ENCODE measurements at regions not wholly inside any gene's neighbourhood (a gene's known extent, or its start where the extent isn't known, plus 50 kb on each side); places are given as distances from the start of the nearest gene placed in this dataset.

DNA sequence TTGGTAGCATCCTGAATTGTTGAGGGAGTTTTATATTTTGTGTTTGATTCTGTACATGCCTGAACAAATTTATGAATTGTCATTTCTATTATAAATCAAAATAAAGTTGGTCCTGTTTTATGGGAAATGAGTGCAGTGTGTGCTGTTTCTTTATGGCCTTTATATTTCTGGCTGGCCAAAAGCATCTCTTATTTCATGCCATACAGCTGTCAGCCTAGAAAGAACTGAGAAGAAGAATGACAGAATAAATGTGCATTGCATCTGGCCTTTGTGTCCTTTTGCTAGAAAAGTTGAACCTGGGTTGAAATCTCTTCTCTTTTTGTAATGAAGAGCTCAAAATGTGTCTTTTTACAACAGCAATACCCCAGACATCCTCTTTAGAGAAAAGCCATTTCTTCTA lies 474.7 kb upstream of the LRATD1 start:
- no peak for DNase-seq (ENCODE audit: low read depth in 2 of 2)

DNA sequence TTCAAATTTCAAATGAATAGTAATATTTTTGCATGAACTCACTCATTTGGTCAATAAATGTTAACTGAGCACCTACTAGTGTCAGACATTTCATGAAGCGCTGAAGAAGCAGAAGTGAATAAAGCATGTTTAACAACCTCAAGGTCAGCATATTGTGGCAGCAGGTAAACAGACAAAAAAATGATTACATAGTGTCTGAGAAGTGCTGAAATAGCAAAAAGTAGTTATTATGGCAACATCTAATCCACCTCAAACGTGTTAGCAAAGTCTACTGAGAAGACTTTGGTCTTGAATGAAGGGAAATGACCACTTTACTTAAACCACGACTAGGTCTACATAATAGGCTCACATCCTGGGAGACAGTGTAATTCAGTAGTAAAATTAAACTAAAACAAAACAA lies 452.2 kb upstream of the LRATD1 start:
- no peak for DNase-seq (ENCODE audit: low read depth in 2 of 2)

- no peak for DNase-seq (ENCODE audit: low read depth in 2 of 2)
Observed at GRCh38 chr2:14182227-14182946, 450.1 kb upstream of the LRATD1 start.

DNA sequence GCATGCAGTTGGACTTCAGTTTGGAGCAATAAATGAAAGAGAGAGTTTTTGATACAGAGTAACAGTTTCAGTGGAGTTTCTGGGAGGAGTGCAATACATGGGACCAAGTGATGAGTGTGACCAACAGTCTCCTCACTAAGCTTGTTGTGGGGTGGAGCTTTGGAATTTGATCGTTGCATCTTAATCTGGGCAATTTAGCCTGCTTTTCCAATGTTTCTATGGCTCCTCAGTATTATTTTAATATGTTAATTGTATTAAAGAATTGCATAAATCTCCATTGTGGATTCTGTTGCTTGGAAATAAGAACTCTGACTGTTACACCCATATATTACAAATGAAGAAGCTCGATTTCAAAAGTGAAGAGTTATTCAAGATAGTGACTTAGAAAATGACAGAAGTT lies 446.6 kb upstream of the LRATD1 start:
- no peak for DNase-seq (ENCODE audit: low read depth in 2 of 2)

- DNase-seq (ENCODE audit: low read depth in 2 of 2) = no peak
Observed at GRCh38 chr2:14188446-14188845, 444.1 kb upstream of the LRATD1 start.

DNA sequence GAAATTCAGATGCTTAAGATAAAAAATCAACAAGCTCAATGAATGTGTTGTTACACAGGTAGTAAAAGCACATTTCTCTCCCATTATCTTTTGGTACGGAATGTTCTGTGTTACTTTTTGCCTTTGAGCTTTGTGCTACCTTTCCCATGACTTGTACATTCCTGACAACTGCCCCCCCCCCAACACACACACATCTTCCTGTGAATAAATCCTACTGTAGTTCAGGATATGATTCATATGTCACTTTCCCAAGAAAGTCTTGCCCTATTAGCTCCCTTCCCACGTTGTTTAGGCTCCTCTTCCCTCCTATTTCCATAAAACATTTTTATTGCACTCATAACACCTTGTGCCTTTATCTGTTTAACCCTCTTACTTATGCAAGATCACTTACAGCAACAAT lies 442.6 kb upstream of the LRATD1 start:
- no peak for DNase-seq (ENCODE audit: low read depth in 2 of 2)

- DNase-seq (ENCODE audit: low read depth in 2 of 2) = no peak
Observed at GRCh38 chr2:14194233-14194632, 438.3 kb upstream of the LRATD1 start.

DNA sequence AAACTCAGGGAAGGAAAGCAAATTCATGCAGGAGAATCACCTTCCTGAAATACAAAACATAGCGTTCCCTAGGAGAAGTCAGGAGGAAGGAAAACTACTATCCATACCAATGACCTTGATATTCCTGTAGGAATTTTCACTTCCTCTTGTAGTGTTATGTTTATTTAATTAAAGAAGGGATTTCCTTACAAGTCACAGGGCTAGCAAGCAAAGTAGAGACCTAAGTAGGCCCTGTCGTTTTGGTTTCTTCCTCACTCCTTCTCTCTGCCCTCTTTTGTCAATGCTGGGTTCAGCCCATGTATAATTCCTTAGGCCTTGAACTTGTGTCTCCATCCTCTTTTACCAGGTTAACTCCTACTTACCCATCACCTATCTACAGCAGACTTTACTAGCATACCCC lies 435.2 kb upstream of the LRATD1 start:
- DNase-seq (ENCODE audit: low read depth in 2 of 2) = no peak

- DNase-seq (ENCODE audit: low read depth in 2 of 2) = no peak
Observed at GRCh38 chr2:14199040-14199439, 433.5 kb upstream of the LRATD1 start.

DNA sequence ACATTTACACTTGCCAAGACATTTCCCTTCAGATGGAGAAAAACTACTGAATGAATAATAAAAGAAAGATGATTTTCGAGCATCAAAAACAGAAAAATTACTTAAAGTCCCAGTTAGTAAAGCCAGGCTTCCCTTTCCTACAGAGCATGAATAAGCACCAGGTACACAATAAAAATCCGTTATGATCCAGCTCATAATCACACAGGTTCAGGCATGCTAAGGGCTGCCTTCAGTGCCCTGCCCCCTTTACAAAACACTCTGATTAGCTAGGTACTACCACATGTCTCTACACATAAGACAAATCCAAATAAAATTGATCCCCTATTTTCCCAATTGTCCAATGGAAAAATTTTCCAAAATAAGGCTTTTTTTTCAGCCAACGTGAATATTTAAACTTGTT lies 413.2 kb upstream of the LRATD1 start:
- DNase-seq (ENCODE audit: low read depth in 2 of 2) = no peak

DNA sequence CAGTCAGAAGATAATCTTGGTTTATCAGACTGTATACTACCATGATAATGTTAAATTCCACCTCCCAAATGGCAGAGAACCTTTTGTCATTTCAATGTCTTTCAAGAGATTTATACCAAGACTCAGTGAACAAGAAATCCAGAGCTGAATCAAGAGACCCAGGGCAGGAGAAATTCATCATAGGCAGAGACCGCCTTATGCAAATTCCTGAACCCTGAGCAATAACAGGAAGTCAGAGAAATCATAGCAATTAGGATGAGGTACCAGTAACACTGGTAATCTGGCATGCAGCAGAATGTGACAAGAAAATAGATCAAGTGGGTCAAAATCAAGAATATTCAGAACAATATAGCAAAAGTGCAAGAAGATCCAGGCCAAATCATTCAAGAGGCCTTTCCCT lies 412.4 kb upstream of the LRATD1 start:
- no peak for DNase-seq (ENCODE audit: low read depth in 2 of 2)

DNA sequence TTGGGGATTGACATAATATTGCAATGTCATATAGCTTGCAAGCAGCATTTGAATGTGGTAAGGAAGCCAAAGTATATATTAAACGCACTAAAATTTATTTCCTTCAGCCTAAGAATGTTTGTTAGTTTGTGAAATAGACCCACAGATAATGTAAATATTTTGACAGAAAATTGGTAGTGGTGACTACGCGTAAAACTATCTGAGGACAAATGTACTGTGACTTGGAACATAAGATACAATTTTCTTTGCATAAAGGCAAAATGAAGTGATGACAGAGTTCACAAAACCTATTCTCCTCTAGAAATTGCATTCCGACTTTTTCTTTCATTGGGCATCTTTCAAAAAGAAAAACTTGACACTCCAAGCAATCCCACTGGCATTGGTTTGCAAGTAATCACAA lies 411.1 kb upstream of the LRATD1 start:
- DNase-seq (ENCODE audit: low read depth in 2 of 2) = no peak

- DNase-seq (ENCODE audit: low read depth in 2 of 2) = no peak
Observed at GRCh38 chr2:14223576-14223975, 408.9 kb upstream of the LRATD1 start.

DNA sequence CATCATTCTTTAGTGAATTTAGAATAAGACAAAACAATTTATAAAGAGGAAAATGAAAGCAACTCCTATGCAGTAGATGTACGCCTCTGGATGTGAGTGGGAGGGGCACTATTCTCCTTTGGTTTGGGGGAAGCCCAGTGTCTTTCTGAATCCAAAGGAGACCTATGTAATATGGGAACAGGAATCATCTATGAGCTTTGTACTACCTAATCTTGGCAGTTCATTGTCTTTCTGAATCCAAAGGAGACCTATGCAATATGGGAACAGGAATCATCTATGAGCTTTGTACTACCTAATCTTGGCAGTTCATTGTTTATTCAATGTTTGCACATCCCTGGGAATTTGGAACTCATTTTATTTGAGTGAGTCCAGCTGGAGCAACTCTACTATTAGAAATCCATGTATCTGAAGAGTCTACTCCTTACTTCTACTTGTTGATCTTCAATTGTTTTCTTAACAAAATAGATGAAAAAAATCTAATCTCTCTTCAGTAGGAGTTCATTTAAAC lies 401.1 kb upstream of the LRATD1 start:
- no peak for DNase-seq (ENCODE audit: low read depth in 2 of 2)

- DNase-seq (ENCODE audit: low read depth in 2 of 2) = no peak
Observed at GRCh38 chr2:14232217-14232616, 400.3 kb upstream of the LRATD1 start.

DNA sequence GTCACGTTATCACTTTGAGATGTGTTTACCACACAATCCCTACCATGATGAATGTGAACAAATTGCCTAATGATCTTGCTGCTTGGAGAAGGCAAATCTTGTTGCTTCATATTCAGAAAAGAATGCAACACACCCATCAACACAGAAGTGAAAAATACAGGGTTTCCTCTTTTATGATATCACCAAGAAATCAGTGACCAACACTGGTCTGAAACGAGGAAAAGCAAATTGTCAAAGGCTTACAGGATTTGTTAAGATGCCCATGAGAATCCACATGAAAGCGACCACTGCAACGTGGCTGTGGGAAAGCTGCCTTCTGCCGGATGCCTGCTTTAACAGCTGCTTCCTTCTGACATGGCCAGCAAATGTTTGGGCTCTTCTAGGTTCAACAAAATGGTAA lies 397.6 kb upstream of the LRATD1 start:
- DNase-seq (ENCODE audit: low read depth in 2 of 2) = no peak

GRCh38 chr2:14235667-14236066 lies 396.9 kb upstream of the LRATD1 start:
- no peak for DNase-seq (ENCODE audit: low read depth in 2 of 2)

GRCh38 chr2:14237902-14238301 lies 394.6 kb upstream of the LRATD1 start:
- DNase-seq (ENCODE audit: low read depth in 2 of 2) = no peak

- no peak for DNase-seq (ENCODE audit: low read depth in 2 of 2)
Observed at GRCh38 chr2:14239605-14240004, 392.9 kb upstream of the LRATD1 start.

DNA sequence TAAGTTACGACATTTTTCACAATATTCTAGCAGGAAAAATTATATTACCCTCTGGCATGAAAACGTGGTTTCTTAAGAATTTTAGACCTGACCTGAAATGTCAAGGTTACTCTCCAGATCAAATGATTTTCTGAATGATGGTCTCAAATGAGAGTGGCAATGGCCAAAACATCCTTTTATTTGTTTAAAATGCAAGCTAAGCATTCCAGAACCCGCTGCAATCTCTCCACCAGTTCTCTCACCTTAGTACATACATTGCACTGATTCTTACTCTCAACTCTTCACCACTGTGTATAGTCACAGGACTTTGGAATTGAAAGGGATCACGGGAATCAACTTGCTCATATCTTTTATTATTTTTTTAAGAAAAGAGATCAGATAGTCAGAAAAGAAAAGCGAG lies 391.6 kb upstream of the LRATD1 start:
- no peak for DNase-seq (ENCODE audit: low read depth in 2 of 2)

- no peak for DNase-seq (ENCODE audit: low read depth in 2 of 2)
Observed at GRCh38 chr2:14245901-14246300, 386.6 kb upstream of the LRATD1 start.

DNA sequence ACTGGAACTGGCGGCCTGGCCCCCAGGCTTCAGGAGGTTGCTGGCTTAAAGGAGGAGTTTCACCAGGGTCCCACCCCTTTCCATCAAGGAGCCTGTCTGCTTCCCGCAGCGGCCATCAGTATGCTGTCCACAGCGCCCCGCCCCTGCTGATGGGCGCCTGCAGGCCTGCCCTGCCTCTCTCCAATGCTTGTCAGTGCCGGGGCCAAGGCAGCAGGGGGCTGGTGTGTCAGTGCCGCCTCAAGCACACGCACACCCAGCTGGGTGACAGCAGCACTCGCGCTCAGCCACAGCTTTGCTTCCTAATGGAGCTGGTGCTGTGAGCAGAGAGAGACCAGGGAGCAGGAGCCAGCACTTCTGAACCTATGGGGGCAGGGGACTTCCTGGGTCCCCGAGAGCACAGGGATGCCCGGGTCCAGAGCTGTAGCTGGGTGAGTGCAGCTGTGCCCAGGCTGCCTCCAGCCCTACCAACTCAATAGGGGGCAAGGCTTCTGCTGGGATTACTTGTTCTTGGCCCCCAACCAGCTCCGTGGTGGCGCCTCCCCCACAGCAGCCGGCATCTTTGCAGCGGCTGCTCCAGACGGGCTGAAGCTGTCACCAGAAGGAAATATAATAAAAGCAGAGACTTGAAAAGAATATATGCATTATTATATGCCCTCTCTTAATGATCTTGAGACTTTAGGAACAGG lies 377.2 kb upstream of the LRATD1 start:
- DNase-seq (ENCODE audit: low read depth in 2 of 2) = no peak

DNA sequence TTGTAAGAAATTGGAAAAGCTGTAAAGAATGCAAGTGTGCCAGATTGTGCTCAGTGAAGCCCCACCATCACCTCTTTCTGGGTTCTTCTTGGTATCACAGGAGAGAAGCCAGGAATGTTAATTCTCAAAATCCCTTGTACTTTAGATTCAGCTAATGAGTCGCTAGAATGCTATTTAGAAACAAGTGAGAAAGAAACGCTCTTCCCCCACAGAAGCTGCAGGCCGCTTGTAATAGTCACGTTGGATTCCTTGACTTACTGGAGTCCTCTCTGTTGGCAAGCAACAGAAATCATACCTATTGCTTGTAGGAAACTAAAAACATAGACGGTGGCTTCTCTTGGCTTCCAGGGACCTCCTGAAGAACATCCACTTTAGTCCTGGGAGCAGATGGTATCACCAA lies 375.6 kb upstream of the LRATD1 start:
- DNase-seq (ENCODE audit: low read depth in 2 of 2) = no peak

Measured in stimulated activated CD8-positive, alpha-beta memory T cell treated with anti-CD3 and anti-CD28 coated beads, Interleukin-2, amount 100 ng/mL, for 1 hour (primary cell).